Ovary (tissue), 7 donors: ENCODE measurements at regions not wholly inside any gene's neighbourhood (a gene's known extent, or its start where the extent isn't known, plus 50 kb on each side); places are given as distances from the start of the nearest gene placed in this dataset.

Experiments used
- DNase-seq, 5 donors: peaks; one replicate each; pipeline ENCODE4 v3.0.0-alpha.2; 2019 to 2020
- H3K27ac ChIP-seq, 2 donors: fragments of 200-600 bp; one replicate each; pipeline versions ENCODE4 v1.5.1 to v1.8.0; 2019 to 2022
- H3K27me3 ChIP-seq: fragments of 200-600 bp; one replicate; pipeline ENCODE4 v1.8.0; 2022
- H3K36me3 ChIP-seq: fragments of 200-600 bp; sonication (generic); one replicate; pipeline ENCODE4 v1.5.1; 2019
- H3K4me1 ChIP-seq: one replicate; pipeline ENCODE4 v1.8.1; 2013; ENCODE audit warnings: mild to moderate bottlenecking, moderate library complexity; ENCODE audit not compliant: insufficient read depth
- H3K4me3 ChIP-seq: fragments of 200-600 bp; sonication (generic); one replicate; pipeline ENCODE4 v1.5.1; 2017
- H3K9me3 ChIP-seq, 2 donors: fragments of 200-600 bp in 1 of 2; sonication (generic) in 1 of 2; one replicate each; pipeline versions ENCODE4 v1.5.1 to v1.8.1; 2013 to 2019; ENCODE audit warnings: mild to moderate bottlenecking in 1 of 2, moderate library complexity in 1 of 2
- CTCF ChIP-seq, 3 donors: fragments of 450-650 bp in 2 of 3; fragments of 200-600 bp in 1 of 3; IDR thresholded peaks; one replicate each; pipeline versions ENCODE4 v1.5.1 to v1.8.0; 2016 to 2022; ENCODE audit warnings: antibody characterized with exemption in 3 of 3, mild to moderate bottlenecking in 1 of 3
- EP300 ChIP-seq: sonication (generic); formaldehyde crosslinking; IDR thresholded peaks from one replicate; pipeline ENCODE4 v1.6.1; 2017; ENCODE audit warnings: antibody characterized with exemption
- POLR2A ChIP-seq: fragments of 450-650 bp; IDR thresholded peaks from one replicate; pipeline ENCODE4 v1.6.1; 2017; ENCODE audit warnings: antibody characterized with exemption, mild to moderate bottlenecking, moderate library complexity
- WGBS, 3 donors: extraction: QIAGEN DNeasy Blood & Tissue Kit in 1 of 3; methylation state at CpG; one replicate each; pipeline versions ENCODE4 v1.1.5 to v1.1.7; 2013 to 2017; 5-methylcytosine and 5-hydroxymethylcytosine counted together
- intact Hi-C, 4 donors: fragments of 100-400 bp; cut with DNase I; formaldehyde crosslinking; loops; one replicate each; pipeline versions ENCODE4 v1.11.0 to v1.15.1; 2022 to 2023
- donor health status: DM: no; HTN: no; CAD: no; lungs with moderate emphysema.
- donor health status: DM: no; HTN: no; CAD: no.
- donor health status: Bipolar disorder and iron deficiency.
- donor health status: DM: no; HTN: no; CAD: no.
- donor health status: DM: yes; HTN: yes; CAD: no.

- no peak for TF ChIP-seq EP300
- TF ChIP-seq POLR2A, result no peak
- no peak for TF ChIP-seq CTCF (IDR thresholded peaks at IDR 0.05)
- Histone ChIP-seq H3K9me3 (no peaks in the 10 kb centered on the region), H3K4me1 (no peaks in the 10 kb centered on the region), H3K36me3 (no peaks in the 10 kb centered on the region), H3K4me3 (no peak overlapping the region), H3K27ac (no peak overlapping the region), H3K27me3 (no peaks in the 10 kb centered on the region)
- intact Hi-C loops, result no loop called here
- no peak for DNase-seq
- WGBS, 3 donors, result 91 to 96% (median 92%) methylated on average over 2 of the region's 2 CpGs
These were observed 416.1 kb downstream of the TMEM38B start for GRCh38 chr9:106110483-106110882.

- H3K4me1 ChIP-seq, result no peaks in the 10 kb centered on the region
- WGBS, 3 donors, result 21 to 38% (median 29%) methylated on average over 6 of the region's 6 CpGs
- no peaks in the 10 kb centered on the region for H3K27me3 ChIP-seq
- no peak for DNase-seq
- no peaks in the 10 kb centered on the region for H3K9me3 ChIP-seq
- H3K4me3 ChIP-seq, result no peak overlapping the region
- H3K27ac ChIP-seq, result no peak overlapping the region
- no peak for TF ChIP-seq EP300
- no peak for TF ChIP-seq CTCF (IDR thresholded peaks at IDR 0.05)
- no peak for TF ChIP-seq POLR2A
- H3K36me3 ChIP-seq, result no peaks in the 10 kb centered on the region
- intact Hi-C loops, result no loop called here
These were observed 416.8 kb downstream of the TMEM38B start for GRCh38 chr9:106111039-106111730.

GRCh38 chr9:106112935-106113334 is 418.6 kb downstream of the TMEM38B start:
- Histone ChIP-seq H3K27me3 (no peaks in the 10 kb centered on the region), H3K4me3 (no peak overlapping the region), H3K27ac (no peak overlapping the region), H3K4me1 (no peaks in the 10 kb centered on the region), H3K9me3 (no peaks in the 10 kb centered on the region), H3K36me3 (no peaks in the 10 kb centered on the region)
- DNase-seq, result no peak
- intact Hi-C loops, result no loop called here
- TF ChIP-seq CTCF (IDR thresholded peaks at IDR 0.05) (no peak), EP300 (no peak), POLR2A (no peak)
- WGBS, 3 donors, result 85 to 92% (median 87%) methylated on average over 5 of the region's 5 CpGs

- intact Hi-C loops, result no loop called here
- no peak for TF ChIP-seq POLR2A
- TF ChIP-seq EP300, result no peak
- TF ChIP-seq CTCF (IDR thresholded peaks at IDR 0.05), result no peak
- H3K27ac ChIP-seq, result no peak overlapping the region
These were observed 424.8 kb downstream of the TMEM38B start for GRCh38 chr9:106119176-106119575.

More at GRCh38 chr9:106119176-106119575, 424.8 kb downstream of the TMEM38B start:
- no peaks in the 10 kb centered on the region for H3K4me1 ChIP-seq
- H3K4me3 ChIP-seq, result no peak overlapping the region
- 55 to 65% (median 60%) methylated on average over 3 of the region's 3 CpGs for WGBS, 3 donors
- no peaks in the 10 kb centered on the region for H3K27me3 ChIP-seq
- DNase-seq, result no peak
- H3K36me3 ChIP-seq, result no peaks in the 10 kb centered on the region
- H3K9me3 ChIP-seq, result no peaks in the 10 kb centered on the region
